ENCODE measurements at regions not wholly inside any gene's neighbourhood (a gene's known extent, or its start where the extent isn't known, plus 50 kb on each side); places are given as distances from the start of the nearest gene placed in this dataset.

DNA sequence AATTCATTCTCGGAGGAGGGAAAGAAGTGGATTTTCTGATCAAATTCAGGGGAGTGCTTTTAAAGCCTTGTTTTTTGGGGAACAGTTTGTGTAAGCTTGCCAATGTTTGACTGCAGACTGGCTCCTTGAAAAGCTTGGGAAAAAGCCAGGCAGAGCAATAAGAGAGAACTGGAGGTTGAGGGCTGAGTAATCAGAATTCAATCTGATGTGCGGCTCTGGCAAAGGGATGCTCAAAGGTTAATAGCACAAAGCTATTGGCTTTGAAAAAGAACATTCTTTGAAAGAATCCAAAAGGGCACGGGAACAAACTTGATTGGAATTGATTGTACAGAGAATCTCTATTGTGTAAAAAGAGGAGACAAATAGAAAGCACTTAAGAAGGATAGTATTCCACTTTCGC lies 279.3 kb downstream of the YTHDC2 start:
- no peak overlapping the region for H3K4me3 ChIP-seq (ENCODE audit: low read length)
- DNase-seq (ENCODE audit: low read depth): no peak
- TF ChIP-seq, protein P1, sequence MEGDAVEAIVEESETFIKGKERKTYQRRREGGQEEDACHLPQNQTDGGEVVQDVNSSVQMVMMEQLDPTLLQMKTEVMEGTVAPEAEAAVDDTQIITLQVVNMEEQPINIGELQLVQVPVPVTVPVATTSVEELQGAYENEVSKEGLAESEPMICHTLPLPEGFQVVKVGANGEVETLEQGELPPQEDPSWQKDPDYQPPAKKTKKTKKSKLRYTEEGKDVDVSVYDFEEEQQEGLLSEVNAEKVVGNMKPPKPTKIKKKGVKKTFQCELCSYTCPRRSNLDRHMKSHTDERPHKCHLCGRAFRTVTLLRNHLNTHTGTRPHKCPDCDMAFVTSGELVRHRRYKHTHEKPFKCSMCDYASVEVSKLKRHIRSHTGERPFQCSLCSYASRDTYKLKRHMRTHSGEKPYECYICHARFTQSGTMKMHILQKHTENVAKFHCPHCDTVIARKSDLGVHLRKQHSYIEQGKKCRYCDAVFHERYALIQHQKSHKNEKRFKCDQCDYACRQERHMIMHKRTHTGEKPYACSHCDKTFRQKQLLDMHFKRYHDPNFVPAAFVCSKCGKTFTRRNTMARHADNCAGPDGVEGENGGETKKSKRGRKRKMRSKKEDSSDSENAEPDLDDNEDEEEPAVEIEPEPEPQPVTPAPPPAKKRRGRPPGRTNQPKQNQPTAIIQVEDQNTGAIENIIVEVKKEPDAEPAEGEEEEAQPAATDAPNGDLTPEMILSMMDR (IDR thresholded peaks at IDR 0.05; ENCODE audit: insufficient read depth, low read depth, low read length, missing control alignments): no peak

DNA sequence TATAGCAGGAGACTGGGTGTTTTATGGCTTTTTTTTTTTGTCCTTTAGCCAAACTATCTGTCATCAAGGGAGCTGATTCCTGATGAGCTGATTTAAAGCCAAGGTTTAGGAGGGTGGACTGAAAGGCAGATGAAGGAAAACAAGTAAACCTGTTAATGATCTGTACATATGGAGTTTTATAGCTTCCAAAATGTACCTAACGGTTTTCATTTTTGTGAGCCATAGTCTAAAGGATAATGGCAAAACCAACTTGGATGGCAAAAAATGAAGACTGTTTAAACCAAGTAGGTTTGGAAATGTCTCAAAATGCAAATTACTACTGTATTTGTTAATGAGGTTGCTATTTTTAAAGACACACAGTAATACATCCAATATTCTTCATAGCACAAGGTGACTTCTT lies 281.5 kb downstream of the YTHDC2 start:
- H3K4me3 ChIP-seq (ENCODE audit: low read length): no peak overlapping the region
- TF ChIP-seq, protein P1 (IDR thresholded peaks at IDR 0.05; ENCODE audit: insufficient read depth, low read depth, low read length, missing control alignments): no peak
- DNase-seq (ENCODE audit: low read depth): no peak

DNA sequence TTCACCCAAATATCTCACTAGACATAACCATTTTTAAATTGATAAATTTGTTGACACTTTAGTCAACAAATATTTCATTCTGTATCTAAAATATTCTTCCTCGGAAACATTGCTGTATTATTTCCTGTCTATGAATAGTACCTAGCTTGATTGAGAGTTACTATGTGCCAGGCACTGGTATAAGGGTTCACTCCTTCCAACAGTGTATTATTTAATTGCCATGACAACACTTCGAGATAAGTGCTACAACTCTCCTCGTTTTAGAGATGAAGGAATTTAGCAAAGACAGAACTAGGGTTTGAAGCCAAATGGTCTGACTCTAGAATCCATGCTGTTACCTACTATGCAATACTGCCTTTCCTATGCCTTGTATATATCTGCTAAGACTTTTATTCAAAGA lies 287.2 kb downstream of the YTHDC2 start:
- H3K4me3 ChIP-seq (ENCODE audit: low read length): no peak overlapping the region
- TF ChIP-seq, protein P1 (IDR thresholded peaks at IDR 0.05; ENCODE audit: insufficient read depth, low read depth, low read length, missing control alignments): no peak
- DNase-seq (ENCODE audit: low read depth): no peak

DNA sequence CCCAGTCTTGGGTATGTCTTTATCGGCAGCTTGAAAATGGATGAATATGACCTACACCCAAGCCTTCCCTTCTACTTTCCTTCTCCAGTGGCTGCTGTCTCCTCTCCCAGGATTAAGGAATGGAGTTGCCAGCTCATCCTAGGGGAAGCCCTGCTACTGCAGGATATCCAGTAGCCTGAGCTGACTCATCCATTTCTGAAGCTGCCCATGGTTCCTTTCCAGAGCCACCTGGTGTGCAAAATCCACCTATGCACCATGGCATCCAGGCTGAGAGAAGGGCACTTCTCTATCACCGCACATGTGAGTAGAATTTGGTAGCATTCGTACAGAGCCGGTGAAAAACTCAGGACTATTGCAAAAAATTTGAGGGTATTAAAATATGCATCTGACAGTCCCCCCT lies 290.8 kb downstream of the YTHDC2 start:
- DNase-seq (ENCODE audit: low read depth): peak; percentile 65
- TF ChIP-seq, protein P1 (IDR thresholded peaks at IDR 0.05; ENCODE audit: insufficient read depth, low read depth, low read length, missing control alignments): peak; percentile 29

DNA sequence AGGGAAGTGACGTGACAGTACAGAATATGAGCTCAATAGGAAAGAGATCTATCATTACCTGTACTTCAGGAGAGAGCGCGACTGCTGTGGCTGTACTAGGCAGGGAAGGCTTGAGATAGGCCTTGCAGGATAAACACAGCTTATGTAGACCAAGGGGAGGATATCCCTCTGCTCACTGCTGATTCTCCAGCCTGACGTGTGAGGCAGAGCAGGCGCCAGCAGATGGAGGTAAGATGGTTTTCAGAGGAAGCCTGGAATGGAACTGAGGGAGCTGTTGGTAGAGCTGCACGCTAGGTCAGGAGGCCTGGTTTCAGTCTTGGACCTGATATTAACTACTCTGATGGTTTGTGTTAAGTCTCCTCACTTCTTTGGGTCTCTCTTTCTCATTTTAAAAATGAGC lies 291.4 kb downstream of the YTHDC2 start:
- DNase-seq (ENCODE audit: low read depth): no peak
- TF ChIP-seq, protein P1 (IDR thresholded peaks at IDR 0.05; ENCODE audit: insufficient read depth, low read depth, low read length, missing control alignments): no peak
- H3K4me3 ChIP-seq (ENCODE audit: low read length): no peak overlapping the region

More for the DNA sequence above, 290.8 kb downstream of the YTHDC2 start:
- H3K4me3 ChIP-seq (ENCODE audit: low read length): no peak overlapping the region

DNA sequence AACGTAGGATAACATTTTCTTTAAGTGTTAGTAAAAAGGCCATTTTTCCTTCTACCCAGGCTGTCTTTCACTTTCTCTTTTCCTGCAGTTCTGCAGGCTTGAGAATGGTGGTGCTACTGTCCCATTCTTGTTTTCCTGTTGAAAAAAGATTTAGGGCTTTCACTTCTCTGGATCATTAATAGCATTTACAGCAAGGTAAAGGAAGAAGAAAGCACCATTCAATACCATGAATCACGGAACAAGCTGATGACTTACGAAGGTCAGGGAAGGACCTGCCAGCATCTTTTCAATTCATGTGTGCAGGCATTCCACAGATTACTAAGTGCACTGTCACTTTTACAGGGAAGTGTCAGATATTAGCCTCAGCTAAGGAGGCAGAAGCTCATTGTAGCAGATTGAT lies 292.8 kb downstream of the YTHDC2 start:
- TF ChIP-seq, protein P1 (IDR thresholded peaks at IDR 0.05; ENCODE audit: insufficient read depth, low read depth, low read length, missing control alignments): peak; percentile 40
- peak; percentile 68 for DNase-seq (ENCODE audit: low read depth)
- H3K4me3 ChIP-seq (ENCODE audit: low read length): no peak overlapping the region

DNA sequence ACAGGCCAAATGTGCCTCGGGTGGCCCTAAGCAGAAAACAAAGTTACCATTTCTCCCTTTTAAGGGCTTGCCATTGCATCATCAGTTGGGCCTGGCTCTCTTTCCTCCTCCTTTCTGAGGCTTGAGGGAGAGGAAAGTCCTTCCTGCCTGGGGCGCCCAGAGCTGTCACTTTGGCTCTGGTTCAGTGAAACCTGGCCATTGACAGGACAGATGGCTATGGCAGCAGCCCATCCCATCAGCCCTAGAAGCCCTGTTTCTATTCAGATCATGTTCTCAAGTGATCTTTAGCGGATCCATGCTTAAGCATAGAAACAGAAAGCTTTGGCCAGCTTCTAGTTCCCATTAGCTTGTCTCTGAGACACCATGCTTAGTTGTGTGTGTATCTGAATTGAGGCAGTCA lies 293.4 kb downstream of the YTHDC2 start:
- TF ChIP-seq, protein P1 (IDR thresholded peaks at IDR 0.05; ENCODE audit: insufficient read depth, low read depth, low read length, missing control alignments): no peak
- peak; percentile 20 for DNase-seq (ENCODE audit: low read depth)
- H3K4me3 ChIP-seq (ENCODE audit: low read length): no peak overlapping the region
